ENCODE measurements at regions not wholly inside any gene's neighbourhood (a gene's known extent, or its start where the extent isn't known, plus 50 kb on each side); places are given as distances from the start of the nearest gene placed in this dataset.

- peak; percentile 10 for DNase-seq
- Histone ChIP-seq H3K4me3 (ENCODE audit: low read length) (no peak overlapping the region), H3K4me1 (ENCODE audit: control insufficient read depth, insufficient read depth, low read length) (no peaks in the 10 kb centered on the region), H3K36me3 (ENCODE audit: control insufficient read depth, insufficient read depth, low read length) (no peaks in the 10 kb centered on the region), H3K9me3 (replicated peaks; ENCODE audit: control insufficient read depth, low read depth, low read length) (no peaks in the 10 kb centered on the region), H3K27me3 (ENCODE audit: control insufficient read depth, insufficient read depth, low read length) (no peaks in the 10 kb centered on the region), H3K27ac (ENCODE audit: low read length) (no peak overlapping the region)
- WGBS (ENCODE audit: insufficient coverage): no CpG with 5 or more reads among the region's 1 CpG
These were observed 808.1 kb upstream of the USP15 start for GRCh38 chr12:61452076-61452475.

DNA sequence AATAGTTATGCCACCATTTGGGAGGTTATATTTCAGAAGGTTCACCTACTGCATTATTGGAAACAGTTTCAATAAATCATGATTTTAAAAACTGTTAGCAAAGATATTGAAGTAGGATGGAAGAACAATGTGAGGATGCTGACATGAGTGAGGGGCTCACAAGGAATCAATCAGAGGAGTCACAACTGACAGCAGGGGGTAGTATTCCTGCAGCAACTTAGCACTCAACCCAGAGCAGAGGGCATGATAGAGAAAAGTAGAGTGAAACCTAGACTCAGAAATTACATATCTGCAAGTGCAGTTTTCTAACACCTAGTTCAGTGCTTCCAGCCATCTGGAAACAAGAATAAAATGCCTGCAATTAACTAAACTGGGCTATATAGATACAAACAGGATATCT is 772.5 kb upstream of the USP15 start:
- Histone ChIP-seq H3K36me3 (ENCODE audit: control insufficient read depth, insufficient read depth, low read length) (no peaks in the 10 kb centered on the region), H3K9me3 (replicated peaks; ENCODE audit: control insufficient read depth, low read depth, low read length) (no peaks in the 10 kb centered on the region), H3K4me3 (ENCODE audit: low read length) (no peak overlapping the region), H3K27ac (ENCODE audit: low read length) (no peak overlapping the region), H3K27me3 (ENCODE audit: control insufficient read depth, insufficient read depth, low read length) (no peaks in the 10 kb centered on the region), H3K4me1 (ENCODE audit: control insufficient read depth, insufficient read depth, low read length) (no peaks in the 10 kb centered on the region)
- DNase-seq: no peak

GRCh38 chr12:61490526-61491498 is 769.4 kb upstream of the USP15 start:
- peak; percentile 91 for DNase-seq
- no CpG with 5 or more reads among the region's 4 CpGs for WGBS (ENCODE audit: insufficient coverage)

DNA sequence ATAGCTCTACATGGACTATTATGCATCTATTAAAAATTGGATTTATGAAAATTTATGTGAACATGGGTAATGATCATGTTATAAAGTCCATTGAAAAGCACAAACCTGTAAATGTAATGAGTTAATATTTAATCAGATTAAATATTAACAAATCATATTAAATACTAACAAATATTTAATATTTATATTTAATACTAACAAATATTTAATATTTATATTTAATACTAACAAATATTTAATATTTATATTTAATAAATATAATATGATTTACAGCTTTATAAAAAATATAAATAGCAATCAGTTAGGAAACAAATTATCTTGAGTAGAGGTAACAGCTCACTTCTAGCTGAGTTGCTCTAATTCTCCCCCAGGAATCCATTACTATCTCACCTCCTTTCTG is 758.0 kb upstream of the USP15 start:
- H3K27ac ChIP-seq (ENCODE audit: low read length): no peak overlapping the region
- no peaks in the 10 kb centered on the region for H3K36me3 ChIP-seq (ENCODE audit: control insufficient read depth, insufficient read depth, low read length)
- H3K27me3 ChIP-seq (ENCODE audit: control insufficient read depth, insufficient read depth, low read length): no peaks in the 10 kb centered on the region
- no peak overlapping the region for H3K4me3 ChIP-seq (ENCODE audit: low read length)
- no peak for DNase-seq
- no peaks in the 10 kb centered on the region for H3K9me3 ChIP-seq (replicated peaks; ENCODE audit: control insufficient read depth, low read depth, low read length)
- H3K4me1 ChIP-seq (ENCODE audit: control insufficient read depth, insufficient read depth, low read length): no peaks in the 10 kb centered on the region

More at GRCh38 chr12:61490526-61491498, 769.4 kb upstream of the USP15 start:
- Histone ChIP-seq H3K4me1 (ENCODE audit: control insufficient read depth, insufficient read depth, low read length) (no peaks in the 10 kb centered on the region), H3K36me3 (ENCODE audit: control insufficient read depth, insufficient read depth, low read length) (no peaks in the 10 kb centered on the region), H3K27me3 (ENCODE audit: control insufficient read depth, insufficient read depth, low read length) (no peaks in the 10 kb centered on the region), H3K27ac (ENCODE audit: low read length) (no peak overlapping the region), H3K4me3 (ENCODE audit: low read length) (no peak overlapping the region), H3K9me3 (replicated peaks; ENCODE audit: control insufficient read depth, low read depth, low read length) (no peaks in the 10 kb centered on the region)

DNA sequence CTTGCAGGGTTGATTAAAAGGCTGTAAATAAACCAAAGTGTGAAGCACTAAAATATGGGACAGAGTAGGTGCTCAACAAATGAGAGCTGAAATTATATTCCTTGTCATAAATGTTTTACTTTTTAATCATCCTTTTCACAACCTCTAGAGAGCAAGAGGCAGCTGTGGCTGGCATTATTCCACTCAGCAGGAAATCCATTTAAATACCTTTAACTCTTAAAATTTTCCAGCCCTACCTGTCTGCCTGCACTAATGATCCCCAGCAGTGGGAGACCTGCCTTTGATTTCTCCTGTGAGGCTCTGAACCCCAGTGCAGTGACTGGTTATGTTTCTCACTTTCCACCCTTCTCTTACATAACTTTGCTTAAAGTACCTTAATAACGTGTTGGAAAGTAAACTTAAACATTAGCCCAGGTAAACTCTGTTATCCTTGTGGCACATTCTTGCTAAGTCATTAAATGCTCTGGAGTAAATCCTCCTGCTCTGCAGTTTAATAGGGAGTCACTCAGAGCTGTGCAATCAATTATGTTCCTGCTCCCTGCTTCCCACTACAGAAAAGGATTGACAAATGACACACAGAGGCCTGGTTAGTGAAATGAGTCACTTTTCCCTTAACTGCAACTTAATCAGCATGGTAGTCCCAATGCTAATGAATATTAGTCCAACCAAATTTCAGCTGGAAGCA is 755.7 kb upstream of the USP15 start:
- Histone ChIP-seq H3K27me3 (ENCODE audit: control insufficient read depth, insufficient read depth, low read length) (no peaks in the 10 kb centered on the region), H3K4me3 (ENCODE audit: low read length) (no peak overlapping the region), H3K27ac (ENCODE audit: low read length) (no peak overlapping the region), H3K9me3 (replicated peaks; ENCODE audit: control insufficient read depth, low read depth, low read length) (no peaks in the 10 kb centered on the region), H3K4me1 (ENCODE audit: control insufficient read depth, insufficient read depth, low read length) (no peaks in the 10 kb centered on the region), H3K36me3 (ENCODE audit: control insufficient read depth, insufficient read depth, low read length) (no peaks in the 10 kb centered on the region)
- DNase-seq: no peak
- WGBS (ENCODE audit: insufficient coverage): no CpG with 5 or more reads among the region's 1 CpG

GRCh38 chr12:61513499-61513898 is 746.7 kb upstream of the USP15 start:
- Histone ChIP-seq H3K36me3 (ENCODE audit: control insufficient read depth, insufficient read depth, low read length) (no peaks in the 10 kb centered on the region), H3K27me3 (ENCODE audit: control insufficient read depth, insufficient read depth, low read length) (no peaks in the 10 kb centered on the region), H3K4me1 (ENCODE audit: control insufficient read depth, insufficient read depth, low read length) (no peaks in the 10 kb centered on the region), H3K4me3 (ENCODE audit: low read length) (no peak overlapping the region), H3K9me3 (replicated peaks; ENCODE audit: control insufficient read depth, low read depth, low read length) (no peaks in the 10 kb centered on the region), H3K27ac (ENCODE audit: low read length) (no peak overlapping the region)
- DNase-seq: no peak
- WGBS (ENCODE audit: insufficient coverage): no CpG with 5 or more reads among the region's 2 CpGs

DNA sequence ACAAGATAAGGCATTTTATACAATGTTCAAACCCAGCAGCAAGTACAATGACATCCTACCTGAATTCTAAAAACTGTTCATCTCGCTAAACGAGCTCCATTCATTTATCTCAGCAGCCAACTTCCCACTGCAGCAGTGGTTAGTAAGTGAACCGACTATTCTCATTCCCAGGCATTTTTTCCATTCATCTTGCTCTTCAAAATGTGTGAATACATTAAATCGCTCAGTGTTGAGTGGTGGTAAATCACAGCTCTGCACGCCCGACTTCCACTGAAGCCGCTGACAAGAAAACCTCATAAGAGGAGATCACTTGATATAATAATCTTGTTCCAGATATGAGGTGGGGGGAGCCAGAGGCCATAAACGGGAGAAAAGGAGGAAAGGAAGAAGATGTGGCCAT is 746.2 kb upstream of the USP15 start:
- DNase-seq: no peak
- Histone ChIP-seq H3K4me1 (ENCODE audit: control insufficient read depth, insufficient read depth, low read length) (no peaks in the 10 kb centered on the region), H3K9me3 (replicated peaks; ENCODE audit: control insufficient read depth, low read depth, low read length) (no peaks in the 10 kb centered on the region), H3K4me3 (ENCODE audit: low read length) (no peak overlapping the region), H3K27me3 (ENCODE audit: control insufficient read depth, insufficient read depth, low read length) (no peaks in the 10 kb centered on the region), H3K36me3 (ENCODE audit: control insufficient read depth, insufficient read depth, low read length) (no peaks in the 10 kb centered on the region), H3K27ac (ENCODE audit: low read length) (no peak overlapping the region)
- WGBS (ENCODE audit: insufficient coverage): no CpG with 5 or more reads among the region's 8 CpGs

- Histone ChIP-seq H3K4me3 (ENCODE audit: low read length) (no peak overlapping the region), H3K4me1 (ENCODE audit: control insufficient read depth, insufficient read depth, low read length) (no peaks in the 10 kb centered on the region), H3K36me3 (ENCODE audit: control insufficient read depth, insufficient read depth, low read length) (no peaks in the 10 kb centered on the region), H3K9me3 (replicated peaks; ENCODE audit: control insufficient read depth, low read depth, low read length) (no peaks in the 10 kb centered on the region), H3K27ac (ENCODE audit: low read length) (no peak overlapping the region), H3K27me3 (ENCODE audit: control insufficient read depth, insufficient read depth, low read length) (no peaks in the 10 kb centered on the region)
- no CpG with 5 or more reads among the region's 1 CpG for WGBS (ENCODE audit: insufficient coverage)
- no peak for DNase-seq
These were observed 738.9 kb upstream of the USP15 start for GRCh38 chr12:61521258-61521657.

DNA sequence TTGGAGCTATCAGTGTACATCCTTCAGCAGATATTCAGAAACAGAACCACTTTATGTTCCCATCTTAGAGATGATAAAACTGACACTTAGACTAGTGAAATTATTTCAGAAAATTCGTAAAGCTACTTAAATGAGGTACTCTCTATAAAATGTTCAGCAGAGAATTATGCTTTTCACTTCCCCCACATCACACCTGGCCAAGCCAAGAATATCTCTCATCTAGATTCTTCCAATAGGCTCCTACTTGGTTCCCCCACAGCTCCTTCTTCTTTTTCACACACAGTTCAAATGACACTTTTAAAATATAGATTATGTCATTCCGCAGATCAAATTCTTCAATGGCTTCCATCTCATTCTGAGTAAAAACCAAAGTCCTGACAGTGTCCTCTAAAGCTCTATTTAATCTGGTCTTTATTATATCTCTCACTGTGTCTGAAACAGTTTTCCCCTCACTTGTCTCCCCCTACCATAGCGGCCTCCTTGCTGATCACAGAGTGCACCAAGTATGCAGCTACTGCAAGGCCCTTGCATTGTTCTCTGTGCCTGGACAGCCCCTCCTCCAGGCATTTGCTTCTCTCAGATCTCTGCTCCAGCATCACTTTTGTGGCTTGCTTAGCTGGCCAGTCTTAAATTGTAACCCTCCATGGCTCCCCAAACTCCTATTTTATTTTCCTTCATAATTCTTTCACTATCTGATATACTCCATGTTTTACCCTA is 736.8 kb upstream of the USP15 start:
- DNase-seq: no peak
- WGBS (ENCODE audit: insufficient coverage): 77% methylated on average over 2 of the region's 3 CpGs
- Histone ChIP-seq H3K4me3 (ENCODE audit: low read length) (no peak overlapping the region), H3K27me3 (ENCODE audit: control insufficient read depth, insufficient read depth, low read length) (no peaks in the 10 kb centered on the region), H3K4me1 (ENCODE audit: control insufficient read depth, insufficient read depth, low read length) (no peaks in the 10 kb centered on the region), H3K9me3 (replicated peaks; ENCODE audit: control insufficient read depth, low read depth, low read length) (no peaks in the 10 kb centered on the region), H3K27ac (ENCODE audit: low read length) (no peak overlapping the region), H3K36me3 (ENCODE audit: control insufficient read depth, insufficient read depth, low read length) (no peaks in the 10 kb centered on the region)

DNA sequence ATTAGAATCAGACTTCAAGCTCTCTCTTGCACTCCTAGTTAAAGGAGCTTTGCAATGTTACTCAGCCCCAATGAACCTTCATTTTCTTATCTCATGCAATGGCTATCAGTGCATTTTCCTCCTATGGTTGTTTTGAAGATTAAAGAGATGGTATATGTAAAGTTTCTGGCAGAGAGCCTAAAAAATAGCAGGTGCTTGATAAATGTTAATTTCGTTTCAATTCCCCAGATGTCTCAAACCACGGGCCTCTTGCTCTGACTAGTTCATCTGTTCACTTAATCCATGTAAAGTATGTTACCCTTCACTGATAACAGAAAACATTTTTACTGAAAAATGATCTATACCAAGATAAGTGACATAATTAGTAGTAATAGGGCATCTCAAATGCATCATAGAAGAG is 735.4 kb upstream of the USP15 start:
- no peaks in the 10 kb centered on the region for H3K27me3 ChIP-seq (ENCODE audit: control insufficient read depth, insufficient read depth, low read length)
- no peaks in the 10 kb centered on the region for H3K36me3 ChIP-seq (ENCODE audit: control insufficient read depth, insufficient read depth, low read length)
- H3K4me3 ChIP-seq (ENCODE audit: low read length): no peak overlapping the region
- H3K9me3 ChIP-seq (replicated peaks; ENCODE audit: control insufficient read depth, low read depth, low read length): no peaks in the 10 kb centered on the region
- no peak overlapping the region for H3K27ac ChIP-seq (ENCODE audit: low read length)
- no peaks in the 10 kb centered on the region for H3K4me1 ChIP-seq (ENCODE audit: control insufficient read depth, insufficient read depth, low read length)
- DNase-seq: no peak
- WGBS (ENCODE audit: insufficient coverage): no CpG with 5 or more reads among the region's 2 CpGs

All from muscle of leg (tissue), 3 donors.